Activated naive CD8-positive, alpha-beta T cell (primary cell): ENCODE measurements at regions not wholly inside any gene's neighbourhood (a gene's known extent, or its start where the extent isn't known, plus 50 kb on each side); places are given as distances from the start of the nearest gene placed in this dataset.

Experiments
- H3K27ac Mint-ChIP-seq: one replicate; pipeline ENCODE4 v1.8.0; 2021; ENCODE audit warnings: mixed read lengths
- H3K27me3 Mint-ChIP-seq: one replicate; pipeline ENCODE4 v1.8.0; 2021; ENCODE audit warnings: mixed read lengths
- H3K36me3 Mint-ChIP-seq: one replicate; pipeline ENCODE4 v1.8.0; 2021; ENCODE audit warnings: mixed read lengths
- H3K4me1 Mint-ChIP-seq: one replicate; pipeline ENCODE4 v1.8.0; 2021; ENCODE audit warnings: low read depth, mixed read lengths
- H3K4me3 Mint-ChIP-seq: one replicate; pipeline ENCODE4 v1.8.0; 2021; ENCODE audit warnings: mild to moderate bottlenecking, mixed read lengths
- H3K9me3 Mint-ChIP-seq: one replicate; pipeline ENCODE4 v1.8.0; 2021; ENCODE audit warnings: low read depth, mixed read lengths

- Mint-ChIP-seq H3K9me3 (no peaks in the 10 kb centered on the region), H3K36me3 (no peaks in the 10 kb centered on the region), H3K27ac (no peak overlapping the region), H3K27me3 (peaks cover 7% of the 10 kb centered on the region), H3K4me3 (no peak overlapping the region), H3K4me1 (no peaks in the 10 kb centered on the region)
Observed at GRCh38 chr10:63915240-63915639, 394.0 kb downstream of the REEP3 start.

GRCh38 chr10:63917363-63917762 is 396.2 kb downstream of the REEP3 start:
- H3K4me3 Mint-ChIP-seq = no peak overlapping the region
- no peak overlapping the region for H3K27ac Mint-ChIP-seq
- H3K9me3 Mint-ChIP-seq = no peaks in the 10 kb centered on the region
- H3K36me3 Mint-ChIP-seq = no peaks in the 10 kb centered on the region
- H3K27me3 Mint-ChIP-seq = peaks cover 9% of the 10 kb centered on the region
- no peaks in the 10 kb centered on the region for H3K4me1 Mint-ChIP-seq

- H3K27ac Mint-ChIP-seq = no peak overlapping the region
- H3K4me3 Mint-ChIP-seq = no peak overlapping the region
- no peaks in the 10 kb centered on the region for H3K4me1 Mint-ChIP-seq
- no peaks in the 10 kb centered on the region for H3K36me3 Mint-ChIP-seq
- no peaks in the 10 kb centered on the region for H3K9me3 Mint-ChIP-seq
- H3K27me3 Mint-ChIP-seq = peaks cover 7% of the 10 kb centered on the region
Observed at GRCh38 chr10:63919575-63920279, 398.5 kb downstream of the REEP3 start.

- H3K4me3 Mint-ChIP-seq = no peak overlapping the region
- H3K36me3 Mint-ChIP-seq = no peaks in the 10 kb centered on the region
- H3K9me3 Mint-ChIP-seq = no peaks in the 10 kb centered on the region
- H3K27me3 Mint-ChIP-seq = peaks cover 6% of the 10 kb centered on the region
- no peak overlapping the region for H3K27ac Mint-ChIP-seq
- H3K4me1 Mint-ChIP-seq = no peaks in the 10 kb centered on the region
Observed at GRCh38 chr10:63920926-63921325, 399.7 kb downstream of the REEP3 start.

- Mint-ChIP-seq H3K9me3 (no peaks in the 10 kb centered on the region), H3K36me3 (no peaks in the 10 kb centered on the region), H3K4me3 (no peak overlapping the region), H3K27ac (no peak overlapping the region), H3K4me1 (no peaks in the 10 kb centered on the region), H3K27me3 (peaks cover 6% of the 10 kb centered on the region)
Observed at GRCh38 chr10:63921908-63922467, 400.8 kb downstream of the REEP3 start.

GRCh38 chr10:63922468-63923284 is 401.5 kb downstream of the REEP3 start:
- no peak overlapping the region for H3K4me3 Mint-ChIP-seq
- H3K36me3 Mint-ChIP-seq = no peaks in the 10 kb centered on the region
- H3K27ac Mint-ChIP-seq = no peak overlapping the region
- H3K4me1 Mint-ChIP-seq = no peaks in the 10 kb centered on the region
- no peaks in the 10 kb centered on the region for H3K9me3 Mint-ChIP-seq
- peaks cover 6% of the 10 kb centered on the region for H3K27me3 Mint-ChIP-seq

GRCh38 chr10:63929831-63930467 is 408.7 kb downstream of the REEP3 start:
- Mint-ChIP-seq H3K27me3 (peaks cover 4% of the 10 kb centered on the region), H3K36me3 (no peaks in the 10 kb centered on the region), H3K4me1 (no peaks in the 10 kb centered on the region), H3K27ac (no peak overlapping the region), H3K4me3 (no peak overlapping the region), H3K9me3 (no peaks in the 10 kb centered on the region)

- peaks cover 6% of the 10 kb centered on the region for H3K27me3 Mint-ChIP-seq
- no peak overlapping the region for H3K4me3 Mint-ChIP-seq
- H3K36me3 Mint-ChIP-seq = no peaks in the 10 kb centered on the region
- no peak overlapping the region for H3K27ac Mint-ChIP-seq
- H3K9me3 Mint-ChIP-seq = no peaks in the 10 kb centered on the region
- H3K4me1 Mint-ChIP-seq = no peaks in the 10 kb centered on the region
Observed at GRCh38 chr10:63930584-63930983, 409.4 kb downstream of the REEP3 start.

GRCh38 chr10:63935705-63936104 is 414.5 kb downstream of the REEP3 start:
- no peaks in the 10 kb centered on the region for H3K4me1 Mint-ChIP-seq
- no peaks in the 10 kb centered on the region for H3K9me3 Mint-ChIP-seq
- H3K27ac Mint-ChIP-seq = no peak overlapping the region
- H3K4me3 Mint-ChIP-seq = no peak overlapping the region
- no peaks in the 10 kb centered on the region for H3K36me3 Mint-ChIP-seq
- peaks cover 5% of the 10 kb centered on the region for H3K27me3 Mint-ChIP-seq

- H3K36me3 Mint-ChIP-seq = no peaks in the 10 kb centered on the region
- peaks cover 1% of the 10 kb centered on the region for H3K27me3 Mint-ChIP-seq
- no peaks in the 10 kb centered on the region for H3K4me1 Mint-ChIP-seq
- no peak overlapping the region for H3K4me3 Mint-ChIP-seq
- H3K9me3 Mint-ChIP-seq = no peaks in the 10 kb centered on the region
- no peak overlapping the region for H3K27ac Mint-ChIP-seq
Observed at GRCh38 chr10:63940277-63940922, 419.2 kb downstream of the REEP3 start.

- H3K9me3 Mint-ChIP-seq = peaks cover 2% of the 10 kb centered on the region
- H3K4me3 Mint-ChIP-seq = no peak overlapping the region
- H3K36me3 Mint-ChIP-seq = no peaks in the 10 kb centered on the region
- peaks cover 5% of the 10 kb centered on the region for H3K27me3 Mint-ChIP-seq
- no peaks in the 10 kb centered on the region for H3K4me1 Mint-ChIP-seq
- H3K27ac Mint-ChIP-seq = no peak overlapping the region
Observed at GRCh38 chr10:63964406-63964805, 443.2 kb downstream of the REEP3 start.

GRCh38 chr10:63965846-63966245 is 444.6 kb downstream of the REEP3 start:
- Mint-ChIP-seq H3K36me3 (no peaks in the 10 kb centered on the region), H3K27ac (no peak overlapping the region), H3K27me3 (peaks cover 5% of the 10 kb centered on the region), H3K4me1 (no peaks in the 10 kb centered on the region), H3K4me3 (no peak overlapping the region), H3K9me3 (peaks cover 8% of the 10 kb centered on the region)

GRCh38 chr10:63972949-63973827 is 452.0 kb downstream of the REEP3 start:
- Mint-ChIP-seq H3K4me3 (no peak overlapping the region), H3K9me3 (peaks cover 8% of the 10 kb centered on the region), H3K27ac (no peak overlapping the region), H3K36me3 (no peaks in the 10 kb centered on the region), H3K4me1 (no peaks in the 10 kb centered on the region), H3K27me3 (no peaks in the 10 kb centered on the region)

GRCh38 chr10:63976538-63976937 is 455.3 kb downstream of the REEP3 start:
- H3K27me3 Mint-ChIP-seq = no peaks in the 10 kb centered on the region
- H3K27ac Mint-ChIP-seq = no peak overlapping the region
- no peaks in the 10 kb centered on the region for H3K4me1 Mint-ChIP-seq
- no peak overlapping the region for H3K4me3 Mint-ChIP-seq
- no peaks in the 10 kb centered on the region for H3K9me3 Mint-ChIP-seq
- H3K36me3 Mint-ChIP-seq = no peaks in the 10 kb centered on the region
